MV-4-11 (cell line): ENCODE measurements at regions not wholly inside any gene's neighbourhood (a gene's known extent, or its start where the extent isn't known, plus 50 kb on each side); places are given as distances from the start of the nearest gene placed in this dataset.
"Not testable (repeated sequence)": the region's sequence is repeated elsewhere in the genome, so short reads cannot be mapped to it uniquely, and the experiment has no call there.

Experiments
- DNase-seq: peaks from one replicate; lab custom pipeline; 2025; lab: John Stamatoyannopoulos, UW

DNA sequence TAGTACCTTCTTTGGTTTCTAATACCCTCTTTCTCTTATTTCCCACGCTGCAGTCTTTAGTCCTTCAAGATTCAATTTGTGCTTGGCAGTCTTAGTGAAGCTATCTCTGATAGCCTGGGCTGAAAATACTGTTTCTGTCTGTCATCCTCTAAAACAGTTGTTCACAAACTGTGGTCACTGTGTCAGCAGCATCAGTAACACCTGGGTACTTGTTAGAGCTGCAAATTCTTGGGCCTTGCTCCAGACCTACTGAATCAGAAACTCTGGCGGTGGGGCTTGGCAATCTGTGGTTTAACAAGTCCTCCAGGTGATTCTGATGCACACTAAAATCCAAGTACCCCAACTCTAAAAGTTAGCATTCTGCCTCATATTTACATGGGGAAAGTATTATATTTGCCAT, 217.5 kb upstream of the SEL1L start:
- no peak for DNase-seq

DNA sequence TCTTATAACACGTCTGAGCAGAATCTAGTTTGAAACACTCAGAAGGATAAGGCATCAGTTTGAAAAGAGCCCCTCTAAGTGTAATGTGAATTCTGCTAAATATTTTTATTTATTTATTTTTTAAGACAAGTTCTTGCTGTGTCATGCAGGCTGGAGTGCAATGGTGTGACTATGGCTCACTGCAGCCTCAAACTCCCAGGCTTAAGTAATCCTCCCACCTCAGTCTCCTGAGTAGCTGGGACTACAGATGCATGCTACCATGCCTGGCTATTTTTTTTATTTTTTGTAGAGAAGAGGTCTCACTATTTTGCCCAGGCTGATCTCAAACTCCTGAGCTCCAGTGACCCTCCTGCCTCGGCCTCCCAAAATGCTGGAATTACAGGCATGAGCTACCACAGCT, 225.9 kb upstream of the SEL1L start:
- DNase-seq: no peak

DNA sequence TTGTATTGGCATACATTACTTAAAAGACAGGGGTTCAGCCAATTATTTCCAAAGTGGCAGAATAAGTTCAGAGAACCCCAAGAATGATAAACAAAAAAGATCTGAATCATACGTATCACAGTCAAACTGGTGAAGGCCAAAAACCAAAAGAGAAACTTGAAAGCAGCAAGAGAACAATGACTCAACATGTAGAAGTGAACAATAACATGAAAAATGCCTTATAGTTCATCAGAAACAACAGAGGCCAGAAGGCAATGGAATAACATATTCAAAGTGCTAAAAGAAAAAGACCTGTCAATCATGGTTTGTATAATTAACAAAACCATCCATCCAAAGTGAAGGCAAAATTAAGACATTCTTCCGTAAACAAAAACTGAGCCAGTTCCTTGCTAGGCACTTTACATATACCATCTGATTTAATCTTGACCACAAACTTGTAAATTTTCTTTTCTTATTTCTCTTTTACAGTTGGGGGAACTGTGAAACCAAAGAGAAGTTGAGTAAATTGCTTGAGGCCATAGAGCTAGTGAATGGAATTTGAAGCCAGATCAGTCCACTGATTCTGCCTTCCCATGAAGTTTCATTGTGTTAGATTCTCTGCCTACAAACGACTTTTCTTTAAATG, 232.1 kb upstream of the SEL1L start:
- DNase-seq: peak; percentile 62

DNA sequence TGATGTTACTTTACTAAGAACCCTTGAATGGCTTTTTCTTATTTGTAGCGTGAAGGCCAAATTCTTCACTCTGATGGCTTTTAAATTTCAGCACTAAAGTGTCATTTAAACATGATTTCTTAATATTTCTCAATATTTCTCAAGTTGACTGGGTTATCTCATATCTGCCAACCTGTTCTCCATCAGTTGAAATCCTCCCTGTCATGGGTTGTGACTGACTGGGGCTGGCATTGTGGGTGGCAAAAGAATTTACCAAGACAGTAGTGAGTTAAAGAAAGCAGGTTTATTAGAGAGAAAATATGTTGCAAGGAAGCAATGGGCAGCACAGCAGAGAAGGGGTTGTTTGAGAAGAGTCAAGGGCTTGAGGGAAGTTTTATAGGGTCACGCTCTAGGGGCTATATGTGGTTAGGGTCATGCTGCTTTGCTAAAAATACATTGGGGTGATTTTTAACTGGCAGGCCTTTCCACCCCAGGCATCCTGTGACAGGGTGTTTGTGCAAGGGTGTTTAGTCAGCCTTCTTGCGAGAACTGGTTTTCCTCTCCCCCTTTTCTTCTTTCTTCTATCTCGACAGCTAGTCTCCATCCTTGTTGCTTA, 232.8 kb upstream of the SEL1L start:
- DNase-seq: peak; percentile 51

DNA sequence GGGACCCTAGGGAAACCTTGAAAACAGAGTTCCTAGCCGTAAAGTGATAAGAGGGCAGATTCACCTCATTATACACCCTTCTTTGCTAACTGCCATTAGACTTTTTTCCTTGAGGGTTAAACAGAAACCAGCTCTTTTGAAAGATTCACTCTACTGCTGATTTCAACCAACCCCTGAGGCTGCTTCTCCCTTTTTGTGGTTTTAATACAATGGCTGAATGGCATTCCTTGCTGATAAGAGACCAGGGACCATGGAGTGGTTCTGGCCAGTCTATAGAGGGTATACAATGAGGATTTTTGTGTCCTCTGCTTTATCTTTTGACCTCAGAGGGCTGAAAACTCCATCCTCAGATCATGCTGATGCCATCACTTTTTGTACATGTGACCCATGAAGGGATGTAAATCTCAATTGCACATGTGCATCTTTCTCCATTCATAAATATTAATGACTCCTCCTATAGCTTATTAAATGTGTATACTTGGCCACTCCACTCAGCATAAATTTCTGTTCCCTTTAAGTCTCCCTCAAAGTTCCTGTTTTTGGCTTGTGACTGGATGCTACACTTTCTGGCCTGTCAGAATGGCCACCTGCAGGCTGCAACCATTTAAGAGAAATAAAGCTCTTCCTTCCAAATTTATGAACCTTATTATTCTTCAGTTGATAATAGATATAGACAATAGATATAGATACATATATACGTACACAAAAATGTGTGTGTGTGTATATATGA, 233.8 kb upstream of the SEL1L start:
- DNase-seq: peak; percentile 78

DNA sequence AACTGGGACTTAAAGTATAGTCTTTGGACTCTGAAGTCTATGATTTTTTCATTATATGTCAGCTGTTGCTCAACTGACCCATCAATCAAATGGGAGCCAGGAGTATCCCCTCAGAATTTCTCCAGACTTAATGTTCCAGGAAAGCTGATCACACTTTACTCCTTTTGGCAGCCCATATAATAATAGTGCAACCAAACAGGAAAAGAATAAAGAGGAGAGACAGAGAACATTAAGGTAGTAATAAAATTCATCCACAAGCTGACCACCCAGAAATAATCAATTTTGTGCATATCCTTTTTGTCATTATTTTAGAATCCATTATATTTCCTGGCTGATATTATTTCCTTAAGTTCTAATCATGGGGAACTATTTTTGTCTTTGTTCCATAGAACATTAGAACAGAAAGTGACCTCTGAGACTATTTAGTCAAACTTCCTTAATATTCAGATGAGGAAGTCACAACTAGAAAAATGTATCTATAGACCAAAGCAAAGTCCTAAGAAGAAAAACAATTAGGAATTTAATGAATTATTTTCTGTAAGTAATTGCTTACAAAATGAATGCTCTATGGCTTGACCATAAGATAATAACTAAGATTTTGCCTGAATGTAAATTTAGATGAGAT, 238.1 kb upstream of the SEL1L start:
- peak; percentile 62 for DNase-seq

DNA sequence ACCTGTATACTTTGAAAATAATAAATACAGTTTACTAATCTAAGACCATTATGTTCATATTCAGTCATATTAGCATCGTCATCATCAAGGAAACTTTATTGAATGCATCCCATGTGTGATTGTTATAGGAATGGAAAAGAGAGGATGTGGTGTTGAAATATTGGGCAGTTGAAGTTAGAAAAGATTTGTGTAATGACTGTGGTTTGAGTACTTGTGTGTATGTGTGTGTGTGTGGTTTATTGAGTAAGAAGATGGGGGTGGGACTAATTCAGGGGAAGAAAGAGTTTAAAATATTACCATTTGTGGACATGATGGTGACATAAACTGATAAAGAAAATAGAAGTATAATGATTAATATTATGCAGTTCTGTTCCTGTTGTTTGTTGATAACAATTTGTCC, 238.7 kb upstream of the SEL1L start:
- DNase-seq: peak; percentile 91

DNA sequence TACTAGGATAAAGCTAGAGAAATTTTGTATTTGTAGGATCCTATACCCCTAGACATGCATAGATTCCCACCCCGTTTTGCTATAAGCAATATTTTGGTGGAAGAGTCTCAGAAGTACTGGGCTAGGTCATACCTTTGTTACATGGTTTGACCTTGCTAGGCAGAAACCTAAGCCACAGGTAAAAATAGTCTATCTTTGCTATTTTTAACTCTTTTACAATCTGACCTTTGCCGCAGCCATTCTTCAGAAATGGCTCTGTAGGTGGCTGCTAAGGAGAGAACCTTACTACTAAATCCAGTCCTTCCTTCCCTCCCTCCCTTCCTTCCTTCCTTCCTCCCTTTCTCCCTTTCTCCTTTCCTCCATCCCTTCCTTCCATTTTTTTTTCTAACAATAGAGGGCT, 242.9 kb upstream of the SEL1L start:
- DNase-seq: no peak

DNA sequence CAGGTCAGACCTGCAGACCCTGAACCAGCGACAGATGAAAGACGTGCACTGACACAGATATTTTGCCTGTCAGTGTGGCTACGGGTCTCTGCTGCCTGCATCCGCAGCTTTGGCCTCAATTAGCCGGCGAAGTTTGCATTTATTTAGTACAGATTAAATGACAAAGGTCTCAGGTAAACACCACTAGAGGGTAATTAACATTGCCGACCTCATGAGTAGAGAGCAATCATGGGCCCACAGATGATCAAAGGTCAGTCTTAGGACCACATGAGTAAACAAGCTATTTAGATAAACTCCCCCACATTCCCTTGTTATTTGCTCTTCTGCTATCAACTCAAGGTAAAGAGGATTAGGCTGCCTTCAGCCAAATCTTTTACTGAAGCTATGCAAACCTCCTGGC, 248.1 kb upstream of the SEL1L start:
- DNase-seq: not testable (repeated sequence)

DNA sequence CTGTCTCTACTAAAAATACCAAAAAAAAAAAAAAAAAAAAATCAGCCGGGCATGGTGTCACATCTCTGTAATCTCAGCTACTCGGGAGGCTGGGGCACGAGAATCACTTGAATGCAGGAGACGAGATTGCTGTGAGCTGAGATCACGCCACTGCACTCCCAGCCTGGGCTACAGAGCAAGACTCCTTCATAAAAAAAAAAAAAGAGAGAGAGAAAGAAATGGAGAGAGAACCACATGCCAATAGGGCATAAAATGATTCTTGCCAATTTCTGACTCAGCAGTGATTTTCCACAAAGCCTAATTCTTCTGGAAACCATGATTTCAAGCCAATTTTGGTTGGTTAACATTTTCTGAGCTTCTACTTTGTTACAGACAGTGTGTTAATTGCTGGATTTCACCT, 250.4 kb upstream of the SEL1L start:
- no peak for DNase-seq

DNA sequence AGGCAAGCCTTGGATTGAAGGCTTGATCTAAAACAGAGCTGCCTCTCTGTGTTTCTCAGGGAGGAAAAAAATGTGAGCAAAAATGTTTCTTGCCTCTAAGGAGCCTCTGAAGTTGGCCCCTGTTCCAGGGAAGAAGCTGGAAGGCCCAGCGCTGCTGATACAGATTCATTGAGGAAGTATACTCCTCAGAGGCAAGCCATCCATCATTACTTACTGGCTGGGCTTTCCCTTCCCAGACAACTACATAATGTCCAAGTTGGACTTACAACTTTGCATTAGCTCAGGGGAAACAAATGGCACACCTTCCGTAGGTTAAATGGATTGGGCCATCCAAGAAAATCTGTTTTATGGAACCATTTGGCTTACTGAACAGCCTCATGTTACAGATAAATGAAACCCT, 263.7 kb upstream of the SEL1L start:
- DNase-seq: no peak

DNA sequence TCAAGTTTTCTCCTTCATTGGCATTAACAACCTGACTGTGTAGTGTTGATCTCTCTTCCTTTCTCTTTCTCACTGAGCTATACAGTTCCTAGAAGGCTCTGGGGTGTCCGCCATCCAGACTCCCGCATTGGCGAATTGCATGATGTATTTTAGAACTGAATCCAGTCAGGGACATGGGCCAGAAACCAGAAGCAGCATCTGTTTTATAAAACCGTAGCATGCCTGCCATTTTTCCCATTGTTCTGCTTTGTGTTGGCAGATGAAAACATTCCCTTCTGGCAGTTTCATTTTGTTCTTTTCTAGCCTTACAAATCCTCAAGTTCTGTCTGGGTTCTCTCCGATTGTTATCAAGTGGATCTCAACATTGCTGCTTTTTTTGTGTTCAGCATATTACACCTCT, 268.3 kb upstream of the SEL1L start:
- DNase-seq: no peak

DNA sequence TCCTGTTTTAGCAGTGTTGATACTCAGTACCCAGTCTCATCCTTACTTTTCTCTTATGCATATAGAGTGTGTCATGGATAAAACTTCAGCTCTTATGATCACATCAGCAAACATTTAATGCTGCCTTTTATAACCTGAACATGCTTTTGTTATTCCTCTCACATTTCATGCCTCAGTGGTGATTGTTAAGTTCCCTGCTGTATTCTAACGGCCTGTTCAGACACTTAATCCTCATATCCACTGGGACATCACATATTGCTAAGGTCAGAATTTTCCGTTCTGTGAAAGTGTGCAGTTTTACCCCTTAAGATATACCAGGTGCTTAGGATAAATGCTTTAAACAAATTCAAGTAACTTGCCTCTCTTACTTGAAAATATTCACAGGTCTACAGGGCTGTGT, 268.7 kb upstream of the SEL1L start:
- DNase-seq: no peak

DNA sequence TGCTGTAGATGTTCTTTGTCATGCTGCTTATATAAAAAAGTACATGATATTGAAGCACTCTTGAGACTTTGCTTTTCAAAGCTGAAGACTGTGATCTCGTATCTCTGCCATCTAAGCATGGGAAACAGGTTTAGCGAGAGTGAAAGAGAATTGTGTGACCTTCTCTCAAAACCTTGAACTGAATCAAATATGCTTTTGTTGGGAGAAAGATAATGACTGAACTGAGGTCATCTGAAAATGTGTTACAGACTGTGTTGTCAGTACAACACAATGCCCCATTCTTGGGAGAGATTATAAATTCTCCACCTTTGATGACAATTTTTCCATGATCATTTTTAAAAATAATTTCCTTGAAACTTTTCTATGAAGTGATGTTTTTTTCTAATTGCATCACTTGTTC, 272.1 kb upstream of the SEL1L start:
- DNase-seq: no peak

DNA sequence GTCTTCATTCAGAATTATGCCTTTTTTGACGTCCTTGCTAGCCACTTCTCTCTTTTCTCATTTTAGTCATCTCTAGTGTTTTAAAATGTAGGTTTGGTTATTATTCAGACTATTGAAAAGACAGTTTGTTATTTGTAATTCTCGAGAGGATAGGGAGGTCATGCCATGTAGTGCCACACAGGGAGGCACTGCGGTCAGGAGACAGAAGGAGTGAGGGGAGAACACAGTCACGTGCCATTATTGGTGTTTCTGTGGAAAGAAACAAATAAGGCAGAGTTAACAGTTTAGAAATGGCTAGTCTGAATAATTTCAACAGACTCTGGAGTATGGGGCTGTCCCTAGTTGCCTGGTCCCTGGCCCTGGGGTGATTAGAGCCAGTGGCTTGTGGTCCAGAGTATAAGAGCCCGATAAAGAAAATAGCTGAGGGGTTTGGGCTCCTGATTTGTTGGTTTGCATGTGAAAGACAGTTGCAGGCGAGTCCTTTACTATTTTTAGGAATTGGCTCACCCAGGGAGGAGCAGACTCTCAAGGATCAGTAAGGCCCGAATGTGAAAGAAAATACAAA, 278.1 kb upstream of the SEL1L start:
- DNase-seq: no peak

DNA sequence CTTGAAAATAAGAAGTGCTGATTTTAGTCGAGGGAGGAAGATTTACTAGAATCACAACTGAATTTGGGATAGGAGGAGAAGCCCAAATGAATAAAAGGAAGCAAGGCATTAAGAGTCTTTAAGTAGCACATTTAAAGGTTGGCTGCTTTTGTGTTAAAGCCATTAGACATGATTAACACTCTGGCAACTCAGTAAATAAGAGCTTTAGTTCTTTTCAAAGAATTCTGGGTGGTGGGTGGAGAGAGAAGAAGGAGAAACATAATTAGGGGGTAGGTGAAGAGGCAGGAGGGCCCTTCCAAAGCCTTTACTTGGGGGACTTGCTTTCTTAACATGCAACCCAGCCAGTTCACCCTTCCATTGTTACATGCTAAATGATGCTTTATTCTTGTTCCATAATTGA, 284.6 kb upstream of the SEL1L start:
- DNase-seq: no peak

DNA sequence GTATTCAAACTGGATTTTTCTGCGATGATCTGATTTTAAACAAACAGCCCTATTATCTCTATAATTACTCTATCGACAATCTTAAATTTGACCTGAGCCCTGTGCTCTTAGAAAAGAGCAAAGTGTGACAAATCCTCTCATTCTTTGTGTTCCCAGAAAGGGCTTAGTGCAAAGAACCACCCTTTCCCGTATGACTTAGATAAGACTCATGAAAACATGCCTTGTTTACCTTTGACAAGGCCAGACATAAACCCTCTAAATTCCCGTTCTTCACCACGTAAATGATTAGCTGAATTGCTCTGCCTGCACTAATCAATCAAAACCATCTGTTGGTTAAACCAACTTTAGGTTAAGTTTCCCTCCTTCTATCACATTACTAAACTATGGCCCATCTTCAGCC, 285.7 kb upstream of the SEL1L start:
- no peak for DNase-seq

DNA sequence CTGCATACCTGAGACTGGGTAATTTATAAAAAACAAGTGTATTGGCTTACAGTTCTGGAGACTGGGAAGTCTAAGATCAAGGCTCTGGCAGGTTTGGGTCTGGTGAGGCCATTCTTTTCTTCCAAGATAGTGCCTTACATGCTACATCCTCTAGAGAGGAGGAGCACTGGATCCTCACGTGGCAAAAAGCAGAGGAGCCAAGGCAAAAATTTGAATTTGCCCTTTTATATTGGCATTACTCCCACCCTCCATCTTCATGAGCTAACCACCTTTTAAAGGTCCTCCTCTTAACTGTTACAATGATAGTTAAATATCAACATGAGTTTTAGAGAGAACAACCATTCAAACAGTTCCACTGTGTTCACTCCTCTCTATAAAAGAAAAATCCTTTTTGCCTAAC, 286.3 kb upstream of the SEL1L start:
- DNase-seq: no peak

DNA sequence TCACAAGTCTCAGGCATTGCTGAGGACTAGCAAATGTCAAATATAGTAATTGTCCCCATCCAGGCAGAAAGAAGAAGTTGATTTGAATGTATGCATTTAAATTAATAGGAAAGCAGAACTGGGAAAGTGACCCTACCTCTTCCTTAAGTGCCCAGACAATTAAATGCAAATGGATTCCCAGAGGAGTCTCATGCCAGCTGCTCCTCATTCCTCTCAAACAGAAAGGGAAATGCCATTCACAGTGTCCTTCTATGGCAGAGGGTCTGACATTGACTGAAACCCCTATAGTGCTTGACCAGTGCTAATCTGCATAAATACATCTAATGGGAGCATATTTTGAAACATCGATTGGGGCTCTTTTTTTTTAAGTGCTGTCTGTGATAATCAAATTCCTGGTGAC, 292.4 kb upstream of the SEL1L start:
- DNase-seq: peak; percentile 26

DNA sequence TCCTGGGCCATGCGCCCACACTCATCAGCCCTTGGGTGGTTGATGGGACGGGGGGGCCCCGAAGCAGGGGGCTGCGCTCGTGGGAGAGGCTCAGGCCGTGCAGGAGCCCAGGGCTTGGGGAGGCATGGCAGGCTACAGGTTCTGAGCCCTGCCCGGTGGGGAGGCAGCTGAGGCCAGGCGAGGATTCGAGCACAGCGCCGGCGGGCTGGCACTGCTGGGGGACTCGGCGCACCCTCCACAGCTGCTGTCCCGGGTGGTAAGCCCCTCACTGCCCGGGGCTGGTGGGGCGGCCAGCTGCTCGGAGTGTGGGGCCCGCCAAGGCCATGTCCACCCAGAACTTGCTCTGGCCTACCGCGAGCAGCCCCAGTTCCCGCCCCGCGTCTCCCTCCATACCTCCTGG, 295.8 kb upstream of the SEL1L start:
- DNase-seq: no peak

DNA sequence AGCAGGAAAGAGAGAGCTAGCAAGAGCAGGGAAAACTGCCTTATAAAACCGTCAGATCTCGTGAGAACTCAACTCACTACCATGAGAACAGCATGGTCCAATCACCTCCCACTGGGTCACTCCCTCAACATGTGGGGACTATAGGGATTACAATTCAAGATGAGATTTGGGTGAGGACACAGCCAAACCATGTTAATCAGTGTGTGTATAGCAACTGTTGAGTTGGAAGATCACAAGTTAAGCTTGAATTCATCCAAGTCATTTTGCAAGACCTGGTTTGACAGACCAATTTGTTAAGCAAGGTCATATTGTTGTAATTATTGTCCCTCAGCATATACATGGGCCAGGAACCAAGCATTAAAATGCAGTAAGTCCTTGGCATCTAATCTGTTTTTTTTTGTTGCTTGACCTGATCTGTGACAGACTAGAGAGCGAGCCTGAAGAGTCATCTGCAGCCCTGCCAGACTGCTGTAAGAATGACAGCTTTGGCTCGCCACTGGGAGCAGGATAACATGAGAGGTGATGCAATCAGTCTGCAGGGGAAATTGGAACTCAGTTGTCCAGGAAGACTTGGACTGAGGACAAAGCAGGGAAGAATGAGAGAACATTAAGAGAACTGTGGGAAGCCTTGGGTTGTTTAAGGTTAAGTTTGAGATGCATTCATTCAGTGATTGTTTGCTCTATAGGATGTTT, 297.6 kb upstream of the SEL1L start:
- DNase-seq: peak; percentile 19

DNA sequence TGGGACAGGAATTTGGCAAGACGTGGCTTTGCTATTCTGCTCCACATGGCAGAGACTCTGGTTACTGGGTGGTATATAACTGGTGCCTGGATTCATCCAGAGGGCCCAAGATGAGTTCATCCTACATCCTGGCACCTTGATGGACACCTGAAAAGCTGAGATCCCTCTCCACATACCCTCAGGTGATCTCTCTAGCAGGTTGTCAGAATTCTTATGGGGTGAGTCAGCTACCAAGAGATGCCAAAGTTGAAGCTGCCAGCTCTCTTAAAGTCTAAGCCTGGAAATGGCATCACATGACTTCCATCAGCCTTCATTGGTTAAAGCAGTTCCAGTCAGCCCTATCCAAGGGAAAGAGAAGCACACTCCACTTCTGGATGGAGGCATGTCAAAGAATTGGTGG, 300.7 kb upstream of the SEL1L start:
- DNase-seq: no peak
